ENCODE measurements at regions not wholly inside any gene's neighbourhood (a gene's known extent, or its start where the extent isn't known, plus 50 kb on each side); places are given as distances from the start of the nearest gene placed in this dataset.

DNA sequence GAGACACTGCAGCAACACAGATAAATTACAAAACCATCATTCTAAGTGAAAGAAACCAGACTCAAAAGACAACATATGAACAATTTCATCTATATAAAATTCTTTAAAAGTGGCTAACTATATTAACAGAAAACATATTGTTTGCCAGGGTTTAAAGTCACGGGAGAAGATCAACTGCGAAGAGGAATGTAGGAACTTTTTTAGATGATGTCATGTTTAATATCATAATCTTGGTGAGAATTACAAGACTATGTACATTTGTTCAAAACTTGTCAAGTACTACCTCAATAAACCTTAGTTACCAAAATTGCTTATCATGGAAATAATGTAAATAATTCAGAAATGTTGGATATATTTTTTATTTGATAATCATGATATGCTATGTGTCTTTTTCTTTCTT lies 395.1 kb upstream of the PLSCR5 start:
- no peak for DNase-seq (ENCODE audit: low read depth, low spot score)
- Histone ChIP-seq H3K27me3 (replicated peaks in 1 of 2; ENCODE audit: control insufficient read depth in 2 of 2, insufficient read depth in 2 of 2, low read length in 1 of 2) (no peaks in the 10 kb centered on the region), H2AFZ (ENCODE audit: control insufficient read depth, low read depth, low read length) (no peak overlapping the region), H3K4me2 (ENCODE audit: control insufficient read depth, insufficient read depth) (no peak overlapping the region), H3K4me3 (no peak overlapping the region), H3K4me1 (ENCODE audit: control insufficient read depth, insufficient read depth, low read length) (no peaks in the 10 kb centered on the region), H3K9ac (ENCODE audit: control insufficient read depth, insufficient read depth, low read length) (no peak overlapping the region), H3K79me2 (ENCODE audit: control insufficient read depth, insufficient read depth, low read length) (no peaks in the 10 kb centered on the region), H3K27ac (ENCODE audit: control insufficient read depth, insufficient read depth) (no peak overlapping the region), H3K9me3 (replicated peaks; ENCODE audit: control insufficient read depth, insufficient read depth, low read length) (no peaks in the 10 kb centered on the region), H4K20me1 (ENCODE audit: control insufficient read depth, insufficient read depth) (no peaks in the 10 kb centered on the region), H3K36me3 (ENCODE audit: control insufficient read depth in 2 of 2, insufficient read depth in 2 of 2, low read length in 1 of 2) (no peaks in the 10 kb centered on the region)
- intact Hi-C loops (cut with micrococcal nuclease; ENCODE audit: unreplicated experiment) (no loop called here), in situ Hi-C loops (cut with MboI) (no loop called here)
- RAD21 ChIA-PET (ENCODE audit: unreplicated experiment) = no interaction called here
- no peak for ATAC-seq
- SMC1A ChIA-PET (ENCODE audit: uncharacterized antibody, unreplicated experiment) = no interaction called here
- CTCF ChIA-PET = no interaction called here
- no TSS peak for BruUV-seq (replicated peaks)
- POLR2A ChIA-PET = no interaction called here
- FAIRE-seq = no peak
- WGBS (ENCODE audit: insufficient coverage, insufficient replicate concordance, low lambda C conversion rate, missing lambda C conversion rate) = 72% methylated on average over 2 of the region's 2 CpGs
- TF ChIP-seq ZNF24 (IDR thresholded peaks at IDR 0.05) (no peak), LARP7 (IDR thresholded peaks at IDR 0.05) (no peak), YBX1 (IDR thresholded peaks at IDR 0.05) (no peak), CBFB (IDR thresholded peaks at IDR 0.05; ENCODE audit: low read depth) (no peak), SPI1 (IDR thresholded peaks at IDR 0.05; ENCODE audit: borderline replicate concordance, insufficient read depth, low read depth, low read length) (no peak), NFXL1 (IDR thresholded peaks at IDR 0.05; ENCODE audit: borderline replicate concordance) (no peak)

DNA sequence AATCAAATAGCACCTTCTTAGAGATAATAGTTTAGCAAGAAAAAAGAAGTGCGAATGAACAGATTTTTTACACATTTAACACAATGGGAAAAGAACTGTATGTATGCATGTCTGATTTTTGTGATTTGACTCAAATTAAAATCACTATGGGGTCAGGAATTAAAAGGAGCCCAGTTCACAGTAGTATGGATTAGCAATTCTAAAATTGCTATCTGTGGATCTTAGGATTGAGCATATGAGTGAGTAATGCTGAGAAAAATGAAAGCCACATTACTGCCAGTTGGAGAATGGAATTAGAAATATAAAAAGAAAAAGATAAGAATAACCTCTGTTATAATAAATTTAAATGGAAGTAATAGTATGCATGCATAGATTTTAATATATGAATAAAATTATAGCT lies 386.8 kb upstream of the PLSCR5 start:
- no peak overlapping the region for H3K27ac ChIP-seq (ENCODE audit: control insufficient read depth, insufficient read depth)
- no peak overlapping the region for H3K9ac ChIP-seq (ENCODE audit: control insufficient read depth, insufficient read depth, low read length)
- no peaks in the 10 kb centered on the region for H3K36me3 ChIP-seq (ENCODE audit: control insufficient read depth in 2 of 2, insufficient read depth in 2 of 2, low read length in 1 of 2)
- no peak overlapping the region for H3K4me2 ChIP-seq (ENCODE audit: control insufficient read depth, insufficient read depth)
- no peak overlapping the region for H3K4me3 ChIP-seq
- no peaks in the 10 kb centered on the region for H4K20me1 ChIP-seq (ENCODE audit: control insufficient read depth, insufficient read depth)
- no TSS peak for BruUV-seq (replicated peaks)
- WGBS (ENCODE audit: insufficient coverage, insufficient replicate concordance, low lambda C conversion rate, missing lambda C conversion rate) = 42% methylated on average over 1 of the region's 1 CpG
- RAD21 ChIA-PET (ENCODE audit: unreplicated experiment) = no interaction called here
- H3K4me1 ChIP-seq (ENCODE audit: control insufficient read depth, insufficient read depth, low read length) = no peaks in the 10 kb centered on the region
- H3K79me2 ChIP-seq (ENCODE audit: control insufficient read depth, insufficient read depth, low read length) = no peaks in the 10 kb centered on the region
- FAIRE-seq = no peak
- intact Hi-C loops (cut with micrococcal nuclease; ENCODE audit: unreplicated experiment) = no loop called here
- in situ Hi-C loops (cut with MboI) = no loop called here
- SMC1A ChIA-PET (ENCODE audit: uncharacterized antibody, unreplicated experiment) = no interaction called here
- ATAC-seq = no peak
- no peak overlapping the region for H2AFZ ChIP-seq (ENCODE audit: control insufficient read depth, low read depth, low read length)
- no peak for DNase-seq (ENCODE audit: low read depth, low spot score)
- no peaks in the 10 kb centered on the region for H3K27me3 ChIP-seq (replicated peaks in 1 of 2; ENCODE audit: control insufficient read depth in 2 of 2, insufficient read depth in 2 of 2, low read length in 1 of 2)
- CTCF ChIA-PET = no interaction called here
- POLR2A ChIA-PET = no interaction called here
- H3K9me3 ChIP-seq (replicated peaks; ENCODE audit: control insufficient read depth, insufficient read depth, low read length) = no peaks in the 10 kb centered on the region
- TF ChIP-seq ETV6 (conservative IDR thresholded peaks at IDR 0.05 in 1 of 2, IDR thresholded peaks at IDR 0.05 in 1 of 2; ENCODE audit: borderline replicate concordance in 1 of 2, low read depth in 1 of 2) (no peak), CUX1 (IDR thresholded peaks at IDR 0.05; ENCODE audit: insufficient replicate concordance, low read depth, low read length) (no peak), FOS (IDR thresholded peaks at IDR 0.05; ENCODE audit: borderline replicate concordance, extremely low read depth, insufficient read length) (no peak), YY1 (IDR thresholded peaks at IDR 0.05; ENCODE audit: low read depth, low read length) (no peak), RELB (IDR thresholded peaks at IDR 0.05; ENCODE audit: low read depth) (no peak), ATF7 (IDR thresholded peaks at IDR 0.05; ENCODE audit: low read depth) (no peak), NR2F1 (conservative IDR thresholded peaks at IDR 0.05) (no peak), DPF2 (IDR thresholded peaks at IDR 0.05) (no peak)
